ENCODE measurements at regions not wholly inside any gene's neighbourhood (a gene's known extent, or its start where the extent isn't known, plus 50 kb on each side); places are given as distances from the start of the nearest gene placed in this dataset.

DNA sequence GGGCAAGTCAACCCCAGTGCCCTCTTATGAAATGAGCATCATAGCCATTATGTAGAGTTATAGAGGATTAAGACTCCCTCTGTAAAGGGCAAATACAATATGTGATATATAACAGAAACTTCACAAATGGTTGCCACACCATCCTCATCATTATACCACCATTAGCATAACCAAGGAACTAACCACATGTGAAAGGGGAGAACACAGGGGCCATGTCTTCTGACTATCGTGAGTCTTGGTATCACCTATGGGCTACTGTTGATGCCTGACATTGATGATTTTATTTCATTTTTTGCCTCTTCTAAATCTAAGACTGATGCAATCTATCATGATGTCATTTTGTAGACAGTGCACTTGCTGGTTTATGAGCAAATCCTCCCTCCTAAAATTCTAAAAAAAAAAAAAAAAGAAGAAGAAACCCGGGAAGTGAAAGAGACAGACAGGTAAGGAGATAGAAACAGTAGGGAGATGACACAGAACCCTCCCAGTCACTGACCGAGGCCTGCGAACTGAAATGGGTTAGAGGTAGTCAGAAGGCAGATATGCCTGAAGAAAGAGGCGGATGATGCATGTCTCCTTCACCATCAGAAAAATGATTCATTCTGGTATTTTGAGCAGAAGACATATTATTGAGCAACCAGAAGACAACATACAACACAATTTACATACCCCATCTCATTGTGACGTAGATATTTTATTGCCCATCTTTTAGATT is 266.0 kb downstream of the DMAC1 start:
- no peak for DNase-seq (ENCODE audit: extremely low read depth, low read depth)
- TF ChIP-seq, protein P1, sequence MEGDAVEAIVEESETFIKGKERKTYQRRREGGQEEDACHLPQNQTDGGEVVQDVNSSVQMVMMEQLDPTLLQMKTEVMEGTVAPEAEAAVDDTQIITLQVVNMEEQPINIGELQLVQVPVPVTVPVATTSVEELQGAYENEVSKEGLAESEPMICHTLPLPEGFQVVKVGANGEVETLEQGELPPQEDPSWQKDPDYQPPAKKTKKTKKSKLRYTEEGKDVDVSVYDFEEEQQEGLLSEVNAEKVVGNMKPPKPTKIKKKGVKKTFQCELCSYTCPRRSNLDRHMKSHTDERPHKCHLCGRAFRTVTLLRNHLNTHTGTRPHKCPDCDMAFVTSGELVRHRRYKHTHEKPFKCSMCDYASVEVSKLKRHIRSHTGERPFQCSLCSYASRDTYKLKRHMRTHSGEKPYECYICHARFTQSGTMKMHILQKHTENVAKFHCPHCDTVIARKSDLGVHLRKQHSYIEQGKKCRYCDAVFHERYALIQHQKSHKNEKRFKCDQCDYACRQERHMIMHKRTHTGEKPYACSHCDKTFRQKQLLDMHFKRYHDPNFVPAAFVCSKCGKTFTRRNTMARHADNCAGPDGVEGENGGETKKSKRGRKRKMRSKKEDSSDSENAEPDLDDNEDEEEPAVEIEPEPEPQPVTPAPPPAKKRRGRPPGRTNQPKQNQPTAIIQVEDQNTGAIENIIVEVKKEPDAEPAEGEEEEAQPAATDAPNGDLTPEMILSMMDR (IDR thresholded peaks at IDR 0.05; ENCODE audit: low read depth, low read length): no peak

DNA sequence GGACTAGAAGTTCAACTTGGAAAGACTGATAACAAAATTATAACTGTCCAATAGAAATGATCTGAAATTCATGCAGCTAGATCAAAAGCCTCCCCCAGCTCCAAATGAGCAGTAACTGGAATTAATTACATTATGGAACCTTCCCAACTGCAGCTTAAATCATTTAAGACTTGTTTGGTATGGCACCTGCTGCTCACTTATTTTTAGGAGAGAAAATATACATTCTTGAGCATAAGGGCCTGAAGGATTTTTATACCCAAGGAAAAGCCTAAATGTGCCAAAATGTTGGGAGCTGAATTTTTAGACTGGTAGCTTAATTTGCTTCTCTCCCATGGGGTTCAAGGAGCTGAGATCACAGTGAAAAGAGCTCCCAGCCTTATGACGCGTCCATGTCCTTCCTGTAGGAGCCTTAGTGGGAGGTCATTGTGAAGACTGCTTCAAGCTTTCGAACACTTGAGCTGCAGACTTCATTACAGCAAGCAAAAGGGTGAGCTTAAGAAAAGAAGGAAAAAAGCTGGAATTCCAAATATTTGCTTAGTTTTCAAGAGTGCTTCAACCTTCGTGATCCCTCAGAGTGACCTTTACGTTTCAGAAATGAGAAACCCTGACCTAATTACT is 276.0 kb downstream of the DMAC1 start:
- no peak for DNase-seq (ENCODE audit: extremely low read depth, low read depth)
- TF ChIP-seq, protein P1 (IDR thresholded peaks at IDR 0.05; ENCODE audit: low read depth, low read length): no peak

DNA sequence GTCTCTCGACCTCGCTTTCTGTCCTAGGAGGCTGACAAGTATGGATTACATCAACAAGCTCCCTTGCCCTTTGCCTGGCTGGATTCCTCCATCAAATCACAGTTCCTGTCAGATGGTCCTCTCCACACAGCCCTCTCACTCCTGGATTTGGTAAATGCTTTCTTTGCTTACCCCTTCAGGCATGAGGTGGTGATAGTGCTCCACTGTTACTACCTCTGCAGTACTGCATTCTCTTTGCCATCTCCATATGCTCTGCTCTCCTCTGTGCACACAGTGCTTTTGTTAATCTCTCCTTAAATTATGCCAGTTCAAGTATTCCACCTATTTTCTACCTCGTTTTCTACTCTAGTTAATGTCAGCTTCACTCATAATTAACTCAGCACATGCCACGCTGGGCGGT is 279.2 kb downstream of the DMAC1 start:
- TF ChIP-seq, protein P1 (IDR thresholded peaks at IDR 0.05; ENCODE audit: low read depth, low read length): no peak

DNA sequence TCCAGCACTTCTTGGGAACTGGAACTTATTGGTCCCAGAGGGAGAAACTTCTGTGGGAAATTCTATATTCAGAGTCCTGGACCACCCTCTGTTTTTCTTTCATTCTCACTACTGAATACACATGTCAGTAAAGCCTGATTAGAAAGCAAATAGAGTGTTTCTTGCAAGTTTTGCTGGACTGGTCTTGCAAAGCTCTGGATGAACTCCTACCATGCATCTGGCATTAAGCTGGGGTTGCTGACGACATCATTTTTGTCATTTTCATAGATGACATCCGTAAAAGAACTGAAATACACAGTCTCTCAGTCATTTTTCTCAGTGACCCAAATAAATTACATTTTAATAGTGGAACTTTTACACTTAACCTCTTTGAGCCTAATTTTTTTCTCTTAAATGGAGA is 283.2 kb downstream of the DMAC1 start:
- TF ChIP-seq, protein P1 (IDR thresholded peaks at IDR 0.05; ENCODE audit: low read depth, low read length): no peak
- no peak for DNase-seq (ENCODE audit: extremely low read depth, low read depth)

More for the DNA sequence above, 279.2 kb downstream of the DMAC1 start:
- DNase-seq (ENCODE audit: extremely low read depth, low read depth): no peak

DNA sequence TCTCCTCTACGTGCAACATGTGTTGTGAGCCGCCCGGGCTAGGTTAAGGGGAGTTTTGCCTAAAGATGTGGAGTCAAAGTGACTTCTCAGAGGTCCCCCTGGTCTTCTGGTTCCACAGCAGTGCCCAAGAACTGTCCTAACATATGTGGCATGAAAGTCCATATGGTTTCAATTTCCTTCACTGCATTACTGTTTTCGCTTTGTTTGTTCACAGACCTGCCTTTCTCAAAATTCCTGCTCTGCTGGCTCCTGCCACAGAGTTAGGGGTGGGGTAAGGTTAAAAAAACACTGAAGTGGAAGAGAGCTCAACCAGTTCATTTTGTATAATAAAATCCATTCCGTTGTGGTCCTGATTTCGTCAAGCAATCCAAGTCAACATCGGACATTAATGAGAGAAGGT is 289.4 kb downstream of the DMAC1 start:
- TF ChIP-seq, protein P1 (IDR thresholded peaks at IDR 0.05; ENCODE audit: low read depth, low read length): no peak
- DNase-seq (ENCODE audit: extremely low read depth, low read depth): no peak

DNA sequence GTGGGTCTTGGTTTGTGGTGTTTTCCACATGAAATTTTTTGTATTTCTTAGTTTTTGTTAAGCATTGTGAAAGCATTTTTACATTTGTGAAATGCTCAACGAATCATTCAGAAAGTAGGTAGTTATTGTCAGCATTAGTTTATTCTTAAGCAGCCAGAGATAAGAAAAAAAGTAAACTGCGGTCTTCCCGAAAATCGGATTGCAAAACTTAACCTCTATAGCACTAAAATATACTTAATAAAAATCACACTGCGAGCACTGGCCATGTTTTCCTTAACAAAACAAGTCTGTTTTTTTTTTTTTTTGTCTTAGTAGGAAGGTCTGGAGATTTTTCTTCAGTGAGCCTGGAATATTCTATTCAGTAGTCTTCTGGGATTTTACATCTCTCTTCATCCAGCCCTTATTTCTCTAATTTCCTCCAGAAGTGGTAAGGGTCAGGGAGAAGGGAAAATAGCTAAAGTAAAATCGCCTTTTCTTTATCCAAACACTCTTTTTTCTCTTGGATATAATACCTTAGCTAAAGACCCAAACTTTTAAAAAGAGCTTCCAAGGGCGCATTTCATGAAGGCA is 289.9 kb downstream of the DMAC1 start:
- TF ChIP-seq, protein P1 (IDR thresholded peaks at IDR 0.05; ENCODE audit: low read depth, low read length): no peak
- no peak for DNase-seq (ENCODE audit: extremely low read depth, low read depth)

DNA sequence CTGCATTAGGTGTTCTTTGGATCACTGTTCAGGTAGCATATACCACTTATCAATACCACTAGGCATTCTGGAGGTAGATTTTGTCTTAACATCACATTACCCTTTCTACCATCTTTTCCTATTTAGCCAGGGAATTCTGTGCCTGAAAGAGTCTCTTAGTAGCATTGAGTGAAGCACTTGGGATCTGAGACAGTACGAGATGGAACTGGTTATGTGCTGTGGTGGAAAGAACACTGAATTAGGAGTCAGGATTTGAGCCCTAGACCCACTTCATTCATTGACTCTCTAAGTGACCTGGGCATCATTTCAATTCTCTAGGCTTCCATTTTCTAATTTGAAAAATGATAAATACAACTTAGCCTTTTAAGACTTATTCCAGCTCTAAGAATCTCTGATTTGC is 291.1 kb downstream of the DMAC1 start:
- no peak for DNase-seq (ENCODE audit: extremely low read depth, low read depth)
- TF ChIP-seq, protein P1 (IDR thresholded peaks at IDR 0.05; ENCODE audit: low read depth, low read length): no peak
